CD8-positive, alpha-beta memory T cell (primary cell): ENCODE measurements at regions not wholly inside any gene's neighbourhood (a gene's known extent, or its start where the extent isn't known, plus 50 kb on each side); places are given as distances from the start of the nearest gene placed in this dataset.

Source experiments
- CTCF ChIA-PET: fragments of 350-600 bp; sonication (Branson Sonifier 250); formaldehyde crosslinking; loops from one replicate; lab custom pipeline; 2021; ENCODE audit warnings: antibody characterized with exemption; lab: Charles Lee
- POLR2A ChIA-PET: fragments of 350-600 bp; sonication (Branson Sonifier 250); formaldehyde crosslinking; loops from one replicate; lab custom pipeline; 2021; ENCODE audit warnings: antibody characterized with exemption; lab: Charles Lee
- DNase-seq, 5 donors: peaks; one replicate each; pipeline versions ENCODE4 v3.0.0 to v3.0.0-alpha.2; 2020 to 2022; ENCODE audit warnings: mixed read lengths in 1 of 5
- H3K27ac ChIP-seq: one replicate; pipeline ENCODE4 v1.7.0; 2013; ENCODE audit warnings: low read depth, mild to moderate bottlenecking, low read length, moderate library complexity
- H3K27me3 ChIP-seq: 2 replicates; pipeline ENCODE4 v1.7.0; 2013; ENCODE audit warnings: low read length, mild to moderate bottlenecking; ENCODE audit not compliant: insufficient read depth, poor library complexity, severe bottlenecking
- H3K36me3 ChIP-seq: 2 replicates; pipeline ENCODE4 v1.7.0; 2013; ENCODE audit warnings: mild to moderate bottlenecking, low read length, moderate library complexity; ENCODE audit not compliant: insufficient read depth
- H3K4me1 ChIP-seq: 2 replicates; pipeline ENCODE4 v1.7.0; 2013; ENCODE audit warnings: mild to moderate bottlenecking, low read length, moderate library complexity; ENCODE audit not compliant: insufficient read depth
- H3K4me3 ChIP-seq: 2 replicates; pipeline ENCODE4 v1.7.0; 2013; ENCODE audit warnings: mild to moderate bottlenecking, low read length
- H3K9me3 ChIP-seq: 2 replicates; pipeline ENCODE4 v1.7.0; 2013; ENCODE audit warnings: mild to moderate bottlenecking, low read length
- H3K27ac Mint-ChIP-seq, 8 donors: one replicate each; pipeline ENCODE4 v1.8.0; 2020 to 2021; ENCODE audit warnings: mixed read lengths in 8 of 8, mild to moderate bottlenecking in 6 of 8, inconsistent platforms in 3 of 8, moderate library complexity in 3 of 8
- H3K27me3 Mint-ChIP-seq, 2 donors: one replicate each; pipeline ENCODE4 v1.8.0; 2020 to 2021; ENCODE audit warnings: mixed read lengths in 2 of 2, mild to moderate bottlenecking in 1 of 2, moderate library complexity in 1 of 2
- H3K36me3 Mint-ChIP-seq, 3 donors: one replicate each; pipeline ENCODE4 v1.8.0; 2020 to 2021; ENCODE audit warnings: mixed read lengths in 3 of 3, inconsistent platforms in 1 of 3, mild to moderate bottlenecking in 1 of 3
- H3K4me1 Mint-ChIP-seq, 3 donors: one replicate each; pipeline ENCODE4 v1.8.0; 2020 to 2021; ENCODE audit warnings: mixed read lengths in 3 of 3, inconsistent platforms in 1 of 3, mild to moderate bottlenecking in 1 of 3
- H3K4me3 Mint-ChIP-seq, 7 donors: one replicate each; pipeline ENCODE4 v1.8.0; 2020 to 2021; ENCODE audit warnings: mixed read lengths in 7 of 7, mild to moderate bottlenecking in 6 of 7, moderate library complexity in 4 of 7, inconsistent platforms in 2 of 7
- H3K9me3 Mint-ChIP-seq, 5 donors: one replicate each; pipeline ENCODE4 v1.8.0; 2020 to 2022; ENCODE audit warnings: mixed read lengths in 5 of 5, mild to moderate bottlenecking in 3 of 5, moderate library complexity in 2 of 5, inconsistent platforms in 1 of 5

DNA sequence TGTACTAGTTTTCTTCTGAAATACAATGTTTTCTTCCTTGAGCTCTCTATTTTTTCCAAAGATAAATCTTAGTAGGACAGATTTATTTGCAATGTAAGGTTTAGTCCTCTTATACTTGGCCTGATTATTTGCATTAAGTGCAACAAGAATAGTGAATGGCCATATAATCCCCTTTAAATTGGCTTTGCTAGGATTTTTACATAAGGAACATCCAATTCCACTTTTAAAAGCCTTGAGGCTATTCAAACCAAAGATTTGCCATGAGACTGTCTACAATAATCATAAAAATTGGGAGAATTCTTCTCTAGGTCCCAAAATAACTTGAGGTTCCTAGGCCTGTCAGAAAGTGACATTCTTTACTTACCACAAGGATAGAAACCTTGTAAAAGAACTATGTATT, 128.6 kb upstream of the THSD7A start:
- Histone ChIP-seq H3K27ac (no peak overlapping the region), H3K36me3 (no peaks in the 10 kb centered on the region), H3K9me3 (no peaks in the 10 kb centered on the region), H3K4me3 (no peak overlapping the region), H3K27me3 (no peaks in the 10 kb centered on the region), H3K4me1 (no peaks in the 10 kb centered on the region)
- CTCF ChIA-PET, result no interaction called here
- POLR2A ChIA-PET, result no interaction called here
- H3K4me1 Mint-ChIP-seq, result no peaks in the 10 kb centered on the region
- H3K4me3 Mint-ChIP-seq, result no peak overlapping the region
- no peak overlapping the region for H3K27ac Mint-ChIP-seq
- H3K9me3 Mint-ChIP-seq, result peaks cover 0 to 11% (median 0%) of the 10 kb centered on the region in 5 donors
- no peaks in the 10 kb centered on the region for H3K27me3 Mint-ChIP-seq
- H3K36me3 Mint-ChIP-seq, result no peaks in the 10 kb centered on the region
- DNase-seq, result no peak

DNA sequence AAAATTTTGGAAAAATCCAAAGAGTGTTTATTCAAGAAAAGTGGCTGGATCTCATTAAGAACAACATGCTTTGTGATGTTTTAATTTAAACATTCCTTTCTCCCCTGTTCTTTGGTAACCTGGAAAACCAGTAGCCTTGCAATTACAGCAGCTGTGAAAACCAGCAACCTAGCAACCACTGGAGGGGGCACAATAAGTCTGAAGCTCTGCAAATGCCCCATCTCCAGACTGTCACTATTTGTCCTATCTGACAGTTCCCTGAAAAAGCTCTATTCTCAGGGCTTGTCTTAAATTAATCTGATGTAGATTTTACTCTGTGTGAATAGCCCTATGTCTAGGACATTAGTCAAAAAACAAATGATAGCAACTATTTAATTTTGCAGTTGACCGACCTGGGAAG, 137.6 kb upstream of the THSD7A start:
- Mint-ChIP-seq H3K4me3 (no peak overlapping the region), H3K4me1 (no peaks in the 10 kb centered on the region), H3K9me3 (peaks cover 0 to 8% (median 2%) of the 10 kb centered on the region in 5 donors), H3K36me3 (no peaks in the 10 kb centered on the region), H3K27ac (no peak overlapping the region), H3K27me3 (no peaks in the 10 kb centered on the region)
- H3K9me3 ChIP-seq, result no peaks in the 10 kb centered on the region
- no peak overlapping the region for H3K4me3 ChIP-seq
- POLR2A ChIA-PET, result no interaction called here
- no peaks in the 10 kb centered on the region for H3K4me1 ChIP-seq
- no peak for DNase-seq
- H3K27me3 ChIP-seq, result no peaks in the 10 kb centered on the region
- no peaks in the 10 kb centered on the region for H3K36me3 ChIP-seq
- CTCF ChIA-PET, result no interaction called here
- H3K27ac ChIP-seq, result no peak overlapping the region

DNA sequence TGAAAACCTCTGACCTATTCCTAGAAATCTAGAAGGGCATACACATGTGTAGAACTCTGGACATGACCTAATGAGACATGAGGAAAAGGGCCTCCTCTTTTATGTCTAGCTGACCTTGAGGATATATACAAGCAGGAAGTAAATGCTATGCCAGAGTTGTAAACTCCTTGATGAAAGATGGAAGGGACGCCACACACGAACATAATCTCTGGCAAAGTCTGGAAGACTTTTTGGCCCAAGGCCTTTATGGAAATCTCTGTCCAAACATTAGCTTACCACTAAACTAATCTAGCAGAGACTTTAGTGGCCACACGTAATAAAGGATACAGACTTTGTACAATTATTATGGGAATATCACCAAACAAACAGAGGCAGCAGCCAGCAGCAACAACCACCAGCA, 138.1 kb upstream of the THSD7A start:
- POLR2A ChIA-PET, result no interaction called here
- H3K27ac Mint-ChIP-seq, result no peak overlapping the region
- DNase-seq, result no peak

DNA sequence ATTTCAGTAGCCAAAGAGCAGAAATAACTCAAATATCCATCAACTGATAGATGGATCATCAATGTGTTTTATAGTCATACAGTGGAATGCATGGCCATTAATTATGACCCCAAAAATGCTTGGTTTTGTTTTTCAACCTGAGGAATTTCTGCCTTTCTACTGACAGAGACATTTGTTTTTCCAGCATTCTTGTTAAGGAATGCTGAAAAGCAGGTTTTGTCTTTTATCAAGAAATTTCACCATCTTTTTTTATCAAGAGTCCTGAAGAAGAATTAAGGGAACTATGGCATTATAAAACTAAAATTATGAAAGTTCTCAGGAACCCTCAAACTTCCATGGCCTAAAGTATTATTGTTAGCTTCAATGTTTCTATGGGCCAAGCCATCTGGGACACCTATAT, 153.4 kb upstream of the THSD7A start:
- Histone ChIP-seq H3K36me3 (no peaks in the 10 kb centered on the region), H3K4me1 (no peaks in the 10 kb centered on the region), H3K4me3 (no peak overlapping the region), H3K27me3 (no peaks in the 10 kb centered on the region), H3K9me3 (no peaks in the 10 kb centered on the region), H3K27ac (no peak overlapping the region)
- no peak overlapping the region for H3K27ac Mint-ChIP-seq
- CTCF ChIA-PET, result no interaction called here
- peaks cover 5 to 9% (median 6%) of the 10 kb centered on the region in 5 donors for H3K9me3 Mint-ChIP-seq
- no peaks in the 10 kb centered on the region for H3K27me3 Mint-ChIP-seq
- POLR2A ChIA-PET, result no interaction called here
- H3K4me3 Mint-ChIP-seq, result no peak overlapping the region
- no peaks in the 10 kb centered on the region for H3K36me3 Mint-ChIP-seq
- H3K4me1 Mint-ChIP-seq, result no peaks in the 10 kb centered on the region
- no peak for DNase-seq

More for the DNA sequence above, 138.1 kb upstream of the THSD7A start:
- H3K4me3 Mint-ChIP-seq, result no peak overlapping the region
- H3K9me3 Mint-ChIP-seq, result peaks cover 0 to 8% (median 2%) of the 10 kb centered on the region in 5 donors
- Histone ChIP-seq H3K36me3 (no peaks in the 10 kb centered on the region), H3K9me3 (no peaks in the 10 kb centered on the region), H3K4me1 (no peaks in the 10 kb centered on the region), H3K27me3 (no peaks in the 10 kb centered on the region), H3K4me3 (no peak overlapping the region), H3K27ac (no peak overlapping the region)
- CTCF ChIA-PET, result no interaction called here
- H3K36me3 Mint-ChIP-seq, result no peaks in the 10 kb centered on the region
- H3K4me1 Mint-ChIP-seq, result no peaks in the 10 kb centered on the region
- no peaks in the 10 kb centered on the region for H3K27me3 Mint-ChIP-seq

DNA sequence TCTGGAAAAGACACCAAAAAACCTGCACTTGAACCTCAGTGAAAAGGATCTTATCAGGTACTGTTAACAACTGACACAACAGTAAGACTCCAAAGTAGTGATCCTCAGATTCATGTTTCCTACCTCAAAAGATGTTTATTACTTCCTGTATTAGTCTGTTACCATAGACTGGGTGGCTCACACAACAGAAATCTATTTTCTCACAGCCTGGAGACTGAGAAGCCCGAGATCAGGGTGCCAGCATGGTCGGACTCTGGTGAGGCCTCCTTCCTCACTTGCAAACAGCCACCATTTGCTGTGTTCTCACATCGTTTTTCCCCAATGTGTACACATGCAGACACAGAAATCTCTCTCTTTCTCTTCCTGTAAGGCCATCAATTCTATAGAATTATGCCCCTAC, 154.0 kb upstream of the THSD7A start:
- Histone ChIP-seq H3K27me3 (no peaks in the 10 kb centered on the region), H3K27ac (no peak overlapping the region), H3K9me3 (no peaks in the 10 kb centered on the region), H3K4me1 (no peaks in the 10 kb centered on the region), H3K36me3 (no peaks in the 10 kb centered on the region), H3K4me3 (no peak overlapping the region)
- CTCF ChIA-PET, result no interaction called here
- H3K27me3 Mint-ChIP-seq, result no peaks in the 10 kb centered on the region
- DNase-seq, result no peak
- no peak overlapping the region for H3K27ac Mint-ChIP-seq
- H3K9me3 Mint-ChIP-seq, result peaks cover 5 to 6% (median 6%) of the 10 kb centered on the region in 5 donors
- H3K4me1 Mint-ChIP-seq, result no peaks in the 10 kb centered on the region
- H3K4me3 Mint-ChIP-seq, result no peak overlapping the region
- POLR2A ChIA-PET, result no interaction called here
- H3K36me3 Mint-ChIP-seq, result no peaks in the 10 kb centered on the region

GRCh38 chr7:11988186-11988585, 156.2 kb upstream of the THSD7A start:
- H3K27ac Mint-ChIP-seq, result no peak overlapping the region
- peaks cover under 1 to 5% (median 1%) of the 10 kb centered on the region in 5 donors for H3K9me3 Mint-ChIP-seq
- POLR2A ChIA-PET, result no interaction called here
- CTCF ChIA-PET, result interaction anchor here (0.7 kb wide), 1 partner anchor 404 kb away, joined by 3 read pairs; no protein-coding TSS in a partner anchor
- no peaks in the 10 kb centered on the region for H3K36me3 Mint-ChIP-seq
- Histone ChIP-seq H3K27ac (no peak overlapping the region), H3K4me3 (no peak overlapping the region), H3K4me1 (no peaks in the 10 kb centered on the region), H3K9me3 (no peaks in the 10 kb centered on the region), H3K36me3 (no peaks in the 10 kb centered on the region), H3K27me3 (no peaks in the 10 kb centered on the region)
- no peaks in the 10 kb centered on the region for H3K4me1 Mint-ChIP-seq
- H3K27me3 Mint-ChIP-seq, result no peaks in the 10 kb centered on the region
- no peak overlapping the region for H3K4me3 Mint-ChIP-seq
- no peak for DNase-seq

GRCh38 chr7:12002428-12002827, 170.4 kb upstream of the THSD7A start:
- no peak overlapping the region for H3K4me3 ChIP-seq
- no peaks in the 10 kb centered on the region for H3K9me3 ChIP-seq
- CTCF ChIA-PET, result no interaction called here
- Mint-ChIP-seq H3K4me3 (no peak overlapping the region), H3K36me3 (no peaks in the 10 kb centered on the region), H3K9me3 (peaks cover 0 to 3% (median 0%) of the 10 kb centered on the region in 5 donors), H3K4me1 (no peaks in the 10 kb centered on the region), H3K27ac (no peak overlapping the region), H3K27me3 (no peaks in the 10 kb centered on the region)
- H3K27ac ChIP-seq, result no peak overlapping the region
- no peaks in the 10 kb centered on the region for H3K4me1 ChIP-seq
- DNase-seq, result no peak
- no peaks in the 10 kb centered on the region for H3K36me3 ChIP-seq
- POLR2A ChIA-PET, result no interaction called here
- H3K27me3 ChIP-seq, result no peaks in the 10 kb centered on the region

DNA sequence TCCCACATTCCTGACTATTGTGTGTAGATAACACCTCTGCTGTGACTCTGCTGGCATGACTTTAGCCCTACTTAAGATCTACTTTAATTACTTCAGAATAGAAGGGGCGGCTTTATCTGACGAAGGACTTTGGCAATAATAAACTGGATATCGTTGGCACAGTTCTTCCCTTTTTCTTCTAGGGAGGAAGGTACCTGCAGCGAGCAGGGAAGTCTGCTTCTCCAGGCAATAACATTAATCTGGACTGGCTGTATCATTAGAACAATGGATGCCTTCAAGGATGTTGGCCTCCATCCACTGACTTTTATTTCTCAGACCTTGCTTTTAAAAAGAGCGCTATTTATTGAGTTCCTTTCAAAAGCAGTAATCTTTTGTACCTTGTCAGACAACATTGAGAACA, 172.6 kb upstream of the THSD7A start:
- Mint-ChIP-seq H3K27ac (no peak overlapping the region), H3K27me3 (peaks cover 0 to 2% of the 10 kb centered on the region in 2 donors), H3K4me3 (no peak overlapping the region), H3K36me3 (no peaks in the 10 kb centered on the region), H3K9me3 (no peaks in the 10 kb centered on the region), H3K4me1 (no peaks in the 10 kb centered on the region)
- Histone ChIP-seq H3K4me3 (no peak overlapping the region), H3K27ac (no peak overlapping the region), H3K4me1 (no peaks in the 10 kb centered on the region), H3K9me3 (no peaks in the 10 kb centered on the region), H3K27me3 (no peaks in the 10 kb centered on the region), H3K36me3 (no peaks in the 10 kb centered on the region)
- ChIA-PET POLR2A (no interaction called here), CTCF (no interaction called here)
- no peak for DNase-seq

GRCh38 chr7:12007576-12007975, 175.6 kb upstream of the THSD7A start:
- ChIA-PET CTCF (no interaction called here), POLR2A (no interaction called here)
- no peak overlapping the region for H3K27ac Mint-ChIP-seq
- H3K9me3 Mint-ChIP-seq, result no peaks in the 10 kb centered on the region
- no peaks in the 10 kb centered on the region for H3K36me3 Mint-ChIP-seq
- no peaks in the 10 kb centered on the region for H3K4me1 Mint-ChIP-seq
- H3K27me3 Mint-ChIP-seq, result peaks cover 0 to 4% of the 10 kb centered on the region in 2 donors
- no peak overlapping the region for H3K4me3 ChIP-seq
- H3K36me3 ChIP-seq, result no peaks in the 10 kb centered on the region
- no peaks in the 10 kb centered on the region for H3K4me1 ChIP-seq
- no peak overlapping the region for H3K4me3 Mint-ChIP-seq
- DNase-seq, result no peak
- no peaks in the 10 kb centered on the region for H3K27me3 ChIP-seq
- no peaks in the 10 kb centered on the region for H3K9me3 ChIP-seq
- H3K27ac ChIP-seq, result no peak overlapping the region
